HFFc6 (cell line): ENCODE measurements at regions not wholly inside any gene's neighbourhood (a gene's known extent, or its start where the extent isn't known, plus 50 kb on each side); places are given as distances from the start of the nearest gene placed in this dataset.

Experiments
- DNase-seq: peaks from one replicate; pipeline ENCODE4 v3.0.0-alpha.2; 2018
- H3K27ac Mint-ChIP-seq: 2 replicates; pipeline ENCODE4 v1.8.0; 2020; ENCODE audit warnings: mild to moderate bottlenecking, mixed read lengths
- H3K27me3 Mint-ChIP-seq: 2 replicates; pipeline ENCODE4 v1.8.0; 2021; ENCODE audit warnings: mild to moderate bottlenecking, moderate library complexity, mixed read lengths; ENCODE audit not compliant: insufficient read depth
- H3K36me3 Mint-ChIP-seq: 2 replicates; pipeline ENCODE4 v1.8.0; 2021; ENCODE audit warnings: low read depth, mixed read lengths
- H3K4me1 Mint-ChIP-seq: 2 replicates; pipeline ENCODE4 v1.8.0; 2020; ENCODE audit warnings: low read depth, mixed read lengths
- H3K4me3 Mint-ChIP-seq: 2 replicates; pipeline ENCODE4 v1.8.0; 2020; ENCODE audit warnings: mild to moderate bottlenecking, moderate library complexity, mixed read lengths
- H3K9me3 Mint-ChIP-seq: 2 replicates; pipeline ENCODE4 v1.8.0; 2020; ENCODE audit warnings: mild to moderate bottlenecking, mixed read lengths
- TF ChIP-seq, protein P1 (sequence below): fragments of 200-600 bp; sonication (generic); IDR thresholded peaks from 2 replicates; pipeline ENCODE4 v1.5.0; 2021; ENCODE audit warnings: antibody characterized with exemption, mild to moderate bottlenecking

DNA sequence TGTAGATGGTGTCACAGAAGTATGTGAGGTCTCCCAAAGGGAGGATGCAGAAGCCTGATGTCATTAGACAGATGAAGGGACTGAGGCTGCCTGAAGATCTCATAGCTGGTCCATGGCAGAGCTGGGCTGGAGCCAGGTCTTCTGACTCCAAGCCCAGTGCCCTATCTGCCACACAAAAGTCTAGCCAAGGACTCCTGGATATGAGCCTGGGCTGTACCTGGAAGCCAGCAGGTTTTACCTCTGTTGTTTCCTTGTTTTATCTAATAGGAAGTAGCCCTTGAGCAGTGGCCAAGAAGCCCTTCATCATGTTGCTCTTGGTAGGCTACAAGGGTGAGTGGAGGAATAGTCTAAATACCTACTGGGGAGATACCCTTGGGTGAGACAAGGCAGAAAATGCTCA, 74.4 kb upstream of the SLC44A3 start:
- Mint-ChIP-seq H3K27ac (no peak overlapping the region), H3K27me3 (peaks cover 2% of the 10 kb centered on the region), H3K4me1 (peaks cover 53% of the 10 kb centered on the region), H3K9me3 (no peaks in the 10 kb centered on the region; the same call in 1 of the 2 replicates), H3K36me3 (peaks cover 15% of the 10 kb centered on the region; the same call in 1 of the 2 replicates), H3K4me3 (no peak overlapping the region)
- DNase-seq: no peak
- TF ChIP-seq, protein P1, sequence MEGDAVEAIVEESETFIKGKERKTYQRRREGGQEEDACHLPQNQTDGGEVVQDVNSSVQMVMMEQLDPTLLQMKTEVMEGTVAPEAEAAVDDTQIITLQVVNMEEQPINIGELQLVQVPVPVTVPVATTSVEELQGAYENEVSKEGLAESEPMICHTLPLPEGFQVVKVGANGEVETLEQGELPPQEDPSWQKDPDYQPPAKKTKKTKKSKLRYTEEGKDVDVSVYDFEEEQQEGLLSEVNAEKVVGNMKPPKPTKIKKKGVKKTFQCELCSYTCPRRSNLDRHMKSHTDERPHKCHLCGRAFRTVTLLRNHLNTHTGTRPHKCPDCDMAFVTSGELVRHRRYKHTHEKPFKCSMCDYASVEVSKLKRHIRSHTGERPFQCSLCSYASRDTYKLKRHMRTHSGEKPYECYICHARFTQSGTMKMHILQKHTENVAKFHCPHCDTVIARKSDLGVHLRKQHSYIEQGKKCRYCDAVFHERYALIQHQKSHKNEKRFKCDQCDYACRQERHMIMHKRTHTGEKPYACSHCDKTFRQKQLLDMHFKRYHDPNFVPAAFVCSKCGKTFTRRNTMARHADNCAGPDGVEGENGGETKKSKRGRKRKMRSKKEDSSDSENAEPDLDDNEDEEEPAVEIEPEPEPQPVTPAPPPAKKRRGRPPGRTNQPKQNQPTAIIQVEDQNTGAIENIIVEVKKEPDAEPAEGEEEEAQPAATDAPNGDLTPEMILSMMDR: no peak

DNA sequence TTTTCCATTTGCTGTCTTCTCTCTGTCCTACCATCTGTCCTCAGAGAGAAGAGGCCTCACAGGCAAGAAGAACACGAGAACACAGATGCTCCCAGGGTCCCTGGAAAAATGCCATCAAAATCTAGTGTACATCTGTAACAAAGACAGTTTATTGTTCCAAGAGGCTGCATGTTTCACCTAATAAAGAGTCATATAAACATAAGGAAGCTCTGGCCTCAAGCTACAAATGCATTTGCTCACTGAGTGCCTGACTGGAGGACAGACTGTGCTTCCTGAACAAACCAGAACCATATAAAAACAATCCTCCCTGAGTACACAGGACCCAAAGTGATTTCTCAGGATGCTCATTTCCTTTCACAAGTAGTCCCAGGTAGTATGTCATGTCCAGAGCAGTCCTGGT, 76.3 kb upstream of the SLC44A3 start:
- H3K9me3 Mint-ChIP-seq: no peaks in the 10 kb centered on the region
- TF ChIP-seq, protein P1: no peak

DNA sequence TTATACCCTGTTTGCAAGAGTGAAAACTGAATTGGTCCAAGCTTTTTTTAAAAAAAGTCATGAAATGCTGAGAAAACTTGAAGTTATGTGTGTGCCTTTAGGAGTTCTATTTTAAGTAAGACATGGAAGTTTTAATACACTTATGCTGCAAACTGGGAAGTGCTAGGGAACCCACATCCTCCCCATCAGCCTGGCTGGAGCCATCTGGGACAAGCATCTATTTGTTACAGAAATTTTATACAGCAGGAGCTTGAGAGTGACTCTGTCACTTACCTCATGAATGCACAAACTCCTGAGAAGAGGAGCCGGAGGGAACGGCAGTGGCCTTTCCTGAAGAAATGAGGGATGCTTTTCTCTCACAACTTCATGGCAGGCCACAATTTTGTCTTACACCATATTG, 78.2 kb upstream of the SLC44A3 start:
- Mint-ChIP-seq H3K27ac (no peak overlapping the region), H3K4me3 (peak overlapping the region; percentile 20; the same call in 1 of the 2 replicates), H3K9me3 (no peaks in the 10 kb centered on the region), H3K4me1 (peaks cover 85% of the 10 kb centered on the region), H3K36me3 (no peaks in the 10 kb centered on the region), H3K27me3 (peaks cover 2% of the 10 kb centered on the region)
- TF ChIP-seq, protein P1: no peak
- DNase-seq: no peak

More for the DNA sequence above, 76.3 kb upstream of the SLC44A3 start:
- peaks cover 72% of the 10 kb centered on the region for H3K4me1 Mint-ChIP-seq
- H3K27ac Mint-ChIP-seq: peak overlapping the region; percentile 60
- peaks cover 2% of the 10 kb centered on the region for H3K27me3 Mint-ChIP-seq
- peaks cover 4% of the 10 kb centered on the region; the same call in 1 of the 2 replicates for H3K36me3 Mint-ChIP-seq
- DNase-seq: no peak
- H3K4me3 Mint-ChIP-seq: no peak overlapping the region

DNA sequence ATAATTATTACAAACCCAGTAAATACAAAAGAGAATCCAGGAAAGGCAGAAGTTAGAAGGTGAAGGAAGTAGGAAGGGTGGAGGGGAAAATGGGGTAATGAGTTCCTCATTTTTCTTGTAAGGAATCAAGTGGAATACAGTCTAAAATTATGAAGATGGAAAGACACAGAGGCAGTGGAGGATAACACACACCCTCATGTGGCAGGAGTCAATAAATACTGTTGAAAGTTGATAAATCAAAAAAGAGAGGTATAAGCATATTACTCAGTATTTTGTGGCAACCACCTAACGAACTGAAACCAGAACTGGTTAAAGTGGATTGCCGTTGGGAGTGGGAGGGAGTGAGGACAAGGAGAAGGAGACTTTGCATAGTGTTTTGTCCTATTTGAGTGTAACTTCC, 78.6 kb upstream of the SLC44A3 start:
- Mint-ChIP-seq H3K27me3 (peaks cover 2% of the 10 kb centered on the region), H3K36me3 (no peaks in the 10 kb centered on the region), H3K4me3 (peak overlapping the region; percentile 20; the same call in 1 of the 2 replicates), H3K27ac (peak overlapping the region; percentile 48; the same call in 1 of the 2 replicates), H3K9me3 (no peaks in the 10 kb centered on the region), H3K4me1 (peaks cover 85% of the 10 kb centered on the region)
- DNase-seq: no peak
- TF ChIP-seq, protein P1: peak; percentile 43; the same call in 1 of the 2 replicates

DNA sequence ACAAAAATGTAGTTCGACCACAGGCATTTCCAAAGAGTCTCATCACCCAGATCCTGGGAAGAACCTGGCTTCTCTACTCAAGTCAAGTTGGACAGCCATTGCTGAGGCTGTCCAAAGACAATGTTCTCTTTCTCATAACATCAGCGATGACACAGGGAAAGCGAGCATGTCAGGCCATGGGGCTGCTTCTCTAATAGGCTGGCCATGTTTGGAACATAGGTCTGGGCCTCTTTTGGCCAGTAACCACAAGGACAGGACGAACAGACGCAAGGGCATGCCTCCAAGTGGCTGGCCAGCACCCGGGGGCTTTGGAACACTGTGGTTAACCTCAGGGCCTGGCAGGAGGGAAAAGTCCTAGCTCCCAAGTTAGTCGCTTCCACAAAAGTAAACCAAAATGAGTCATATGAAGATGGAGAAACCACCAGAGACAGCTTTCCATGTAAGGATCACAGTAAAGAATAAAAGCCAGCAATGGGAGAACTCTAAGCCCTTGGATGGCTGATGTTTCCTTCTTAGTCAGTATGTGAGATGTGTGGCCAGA, 80.6 kb upstream of the SLC44A3 start:
- peak; percentile 87 for DNase-seq
- Mint-ChIP-seq H3K36me3 (no peaks in the 10 kb centered on the region), H3K27ac (peak overlapping the region; percentile 88), H3K27me3 (no peaks in the 10 kb centered on the region; the same call in 1 of the 2 replicates), H3K9me3 (no peaks in the 10 kb centered on the region), H3K4me3 (peak overlapping the region; percentile 45), H3K4me1 (peaks cover 99% of the 10 kb centered on the region)
- TF ChIP-seq, protein P1: no peak
